CD4-positive, alpha-beta T cell (primary cell): ENCODE measurements at regions not wholly inside any gene's neighbourhood (a gene's known extent, or its start where the extent isn't known, plus 50 kb on each side); places are given as distances from the start of the nearest gene placed in this dataset.
"Not testable (repeated sequence)": the region's sequence is repeated elsewhere in the genome, so short reads cannot be mapped to it uniquely, and the experiment has no call there.

Source experiments
- ATAC-seq: fragments of 200-7000 bp; cut with Tn5 transposase; one replicate; pipeline ENCODE4 v1.10.0; 2022; ENCODE audit warnings: mild to moderate bottlenecking; ENCODE audit not compliant: poor library complexity
- CTCF ChIA-PET: fragments of 350-600 bp; sonication (Branson Sonifier 250); formaldehyde crosslinking; loops from one replicate; lab custom pipeline; 2021; ENCODE audit warnings: antibody characterized with exemption, inconsistent platforms; lab: Charles Lee
- POLR2A ChIA-PET: fragments of 350-600 bp; sonication (Branson Sonifier 250); formaldehyde crosslinking; loops from one replicate; lab custom pipeline; 2021; ENCODE audit warnings: antibody characterized with exemption, inconsistent platforms; lab: Charles Lee
- DNase-seq, 14 experiments: peaks; one replicate each; pipeline ENCODE4 v3.0.0-alpha.2; 2013 to 2020; ENCODE audit warnings: mixed read lengths in 2 of 14
- H3K27ac ChIP-seq, 2 donors: one replicate each; pipeline versions ENCODE4 v1.5.1 to v1.7.0; 2013; ENCODE audit warnings: low read length in 2 of 2, low read depth in 1 of 2, mild to moderate bottlenecking in 1 of 2
- H3K27me3 ChIP-seq, 2 experiments: 1 replicate in 1 of 2; 2 replicates in 1 of 2; pipeline versions ENCODE4 v1.6.1 to v1.7.0; 2013; ENCODE audit warnings: low read length in 2 of 2, control low read depth in 1 of 2, mild to moderate bottlenecking in 1 of 2, moderate library complexity in 1 of 2; ENCODE audit not compliant: insufficient read depth in 2 of 2, control insufficient read depth in 1 of 2
- H3K36me3 ChIP-seq: one replicate; pipeline ENCODE4 v1.6.1; 2013; ENCODE audit warnings: low read length, control low read depth; ENCODE audit not compliant: insufficient read depth
- H3K4me1 ChIP-seq: one replicate; pipeline ENCODE4 v1.6.1; 2013; ENCODE audit warnings: low read length, control low read depth; ENCODE audit not compliant: insufficient read depth
- H3K4me3 ChIP-seq: one replicate; pipeline ENCODE4 v1.5.1; 2013; ENCODE audit warnings: mild to moderate bottlenecking, low read length, moderate library complexity
- H3K9me3 ChIP-seq, 2 experiments: 1 replicate in 1 of 2; 2 replicates in 1 of 2; pipeline versions ENCODE4 v1.6.1 to v1.7.0; 2013; ENCODE audit warnings: low read length in 2 of 2, mild to moderate bottlenecking in 2 of 2, control low read depth in 1 of 2, moderate library complexity in 1 of 2; ENCODE audit not compliant: control insufficient read depth in 1 of 2, insufficient read depth in 1 of 2
- H3K27ac Mint-ChIP-seq: one replicate; pipeline ENCODE4 v1.8.0; 2020; ENCODE audit warnings: mixed read lengths
- H3K27me3 Mint-ChIP-seq: one replicate; pipeline ENCODE4 v1.8.0; 2021; ENCODE audit warnings: mixed read lengths
- H3K36me3 Mint-ChIP-seq: one replicate; pipeline ENCODE4 v1.8.0; 2021; ENCODE audit warnings: low read depth, mixed read lengths
- H3K4me1 Mint-ChIP-seq: one replicate; pipeline ENCODE4 v1.8.0; 2021; ENCODE audit warnings: low read depth, mixed read lengths
- H3K4me3 Mint-ChIP-seq: one replicate; pipeline ENCODE4 v1.8.0; 2020; ENCODE audit warnings: mild to moderate bottlenecking, mixed read lengths
- H3K9me3 Mint-ChIP-seq: one replicate; pipeline ENCODE4 v1.8.0; 2020; ENCODE audit warnings: mixed read lengths
- CTCF ChIP-seq: fragments of 200-600 bp; IDR thresholded peaks from one replicate; pipeline ENCODE4 v1.8.0; 2022; ENCODE audit warnings: antibody characterized with exemption, mild to moderate bottlenecking
- intact Hi-C, 2 experiments: fragments of 100-400 bp; cut with DNase I in 1 of 2; cut with micrococcal nuclease in 1 of 2; formaldehyde crosslinking; loops; one replicate each; pipeline versions ENCODE4 v1.15.1 to v1.9.0; 2023 to 2025; cut with DNase I, micrococcal nuclease

DNA sequence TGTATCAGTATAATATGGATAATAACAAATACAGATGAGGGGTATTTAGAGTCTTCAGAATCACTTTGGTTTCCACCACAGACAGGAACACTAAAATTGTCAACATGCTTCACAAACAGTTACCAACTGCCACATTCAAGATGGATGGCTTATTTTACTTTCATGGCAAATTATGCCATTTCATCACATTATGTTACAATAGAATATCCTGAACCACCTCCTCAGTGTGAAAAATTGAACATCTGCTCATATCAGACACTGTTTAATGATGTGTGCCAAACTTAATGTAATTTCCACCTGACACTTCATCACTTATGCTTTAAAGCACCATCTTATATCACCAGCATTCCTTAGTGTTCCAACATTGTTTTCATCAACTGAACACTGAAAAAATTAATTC is 357.4 kb downstream of the KCNN2 start:
- Mint-ChIP-seq H3K4me1 (no peaks in the 10 kb centered on the region), H3K4me3 (no peak overlapping the region), H3K36me3 (no peaks in the 10 kb centered on the region), H3K27me3 (no peaks in the 10 kb centered on the region), H3K27ac (no peak overlapping the region), H3K9me3 (peaks cover 17% of the 10 kb centered on the region)
- intact Hi-C loops = no loop called here
- no peak overlapping the region for H3K27ac ChIP-seq
- DNase-seq (no peak), ATAC-seq (no peak)
- no peaks in the 10 kb centered on the region for H3K4me1 ChIP-seq
- CTCF ChIA-PET = no interaction called here
- no peak for TF ChIP-seq CTCF
- H3K27me3 ChIP-seq = no peaks in the 10 kb centered on the region
- POLR2A ChIA-PET = no interaction called here
- H3K36me3 ChIP-seq = no peaks in the 10 kb centered on the region
- H3K4me3 ChIP-seq = no peak overlapping the region
- peaks cover 4 to 11% of the 10 kb centered on the region in 2 experiments for H3K9me3 ChIP-seq

GRCh38 chr5:114716955-114717354 is 355.1 kb downstream of the KCNN2 start:
- Histone ChIP-seq H3K36me3 (no peaks in the 10 kb centered on the region), H3K27ac (no peak overlapping the region), H3K4me1 (no peaks in the 10 kb centered on the region), H3K4me3 (no peak overlapping the region), H3K27me3 (no peaks in the 10 kb centered on the region), H3K9me3 (peaks cover 4 to 11% of the 10 kb centered on the region in 2 experiments)
- ATAC-seq = no peak
- no peak for TF ChIP-seq CTCF
- H3K27me3 Mint-ChIP-seq = no peaks in the 10 kb centered on the region
- DNase-seq = no peak
- intact Hi-C loops = no loop called here
- H3K36me3 Mint-ChIP-seq = no peaks in the 10 kb centered on the region
- H3K4me3 Mint-ChIP-seq = no peak overlapping the region
- H3K4me1 Mint-ChIP-seq = no peaks in the 10 kb centered on the region
- peaks cover 13% of the 10 kb centered on the region for H3K9me3 Mint-ChIP-seq
- no peak overlapping the region for H3K27ac Mint-ChIP-seq
- CTCF ChIA-PET = no interaction called here
- POLR2A ChIA-PET = no interaction called here

GRCh38 chr5:114704225-114704893 is 342.5 kb downstream of the KCNN2 start:
- H3K4me1 Mint-ChIP-seq, H3K36me3 ChIP-seq, POLR2A ChIA-PET, ATAC-seq, H3K4me1 ChIP-seq, H3K9me3 Mint-ChIP-seq, H3K4me3 ChIP-seq, H3K27me3 ChIP-seq, H3K36me3 Mint-ChIP-seq, intact Hi-C loops, H3K27me3 Mint-ChIP-seq, CTCF ChIA-PET, H3K4me3 Mint-ChIP-seq, H3K27ac ChIP-seq, DNase-seq, H3K27ac Mint-ChIP-seq: not testable (repeated sequence)
- H3K9me3 ChIP-seq = peaks cover 0 to 10% of the 10 kb centered on the region in 2 experiments

- Mint-ChIP-seq H3K27me3 (no peaks in the 10 kb centered on the region), H3K9me3 (peaks cover 2% of the 10 kb centered on the region), H3K27ac (no peak overlapping the region), H3K4me1 (no peaks in the 10 kb centered on the region), H3K36me3 (no peaks in the 10 kb centered on the region), H3K4me3 (no peak overlapping the region)
- ChIA-PET POLR2A (no interaction called here), CTCF (no interaction called here)
- Histone ChIP-seq H3K27me3 (no peaks in the 10 kb centered on the region), H3K27ac (no peak overlapping the region), H3K4me1 (no peaks in the 10 kb centered on the region), H3K36me3 (no peaks in the 10 kb centered on the region), H3K4me3 (no peak overlapping the region), H3K9me3 (peaks cover 0 to 10% of the 10 kb centered on the region in 2 experiments)
- intact Hi-C loops = no loop called here
- DNase-seq = no peak
- no peak for TF ChIP-seq CTCF
- ATAC-seq = no peak
Measured at GRCh38 chr5:114702731-114703130, 340.9 kb downstream of the KCNN2 start.
